H1 (cell line): ENCODE measurements at regions not wholly inside any gene's neighbourhood (a gene's known extent, or its start where the extent isn't known, plus 50 kb on each side); places are given as distances from the start of the nearest gene placed in this dataset.

Experiments used
- CTCF ChIA-PET: fragments of 300-600 bp; sonication (Branson Sonifier 250); formaldehyde crosslinking; loops from one replicate; lab custom pipeline; 2021; ENCODE audit not compliant: partially characterized antibody; lab: Charles Lee
- POLR2A ChIA-PET: fragments of 300-600 bp; sonication (Branson Sonifier 250); formaldehyde crosslinking; loops from one replicate; lab custom pipeline; 2021; ENCODE audit warnings: inconsistent platforms; ENCODE audit not compliant: partially characterized antibody; lab: Charles Lee
- DNase-seq, 2 experiments: peaks; one replicate each; pipeline versions ENCODE4 v3.0.0 to v3.0.0-alpha.2; 2010 to 2022; ENCODE audit warnings: low spot score in 2 of 2, low read depth in 1 of 2, mixed read lengths in 1 of 2
- FAIRE-seq: peaks from 2 replicates; lab custom pipeline; 2011; peaks lifted over from hg19 to GRCh38; lab: Jason Lieb, UNC
- H2AFZ ChIP-seq: 2 replicates; pipeline ENCODE4 v1.8.1; 2012; ENCODE audit warnings: low read length, inconsistent platforms
- H2AK5ac ChIP-seq: 2 replicates; pipeline ENCODE4 v1.6.1; 2013; ENCODE audit warnings: low read depth, low read length
- H2BK120ac ChIP-seq: replicated peaks from 2 replicates; pipeline ENCODE3; 2013; ENCODE audit warnings: low read depth, low read length, inconsistent platforms
- H2BK12ac ChIP-seq: 2 replicates; pipeline ENCODE4 v1.6.1; 2013; ENCODE audit warnings: low read depth, low read length
- H2BK15ac ChIP-seq: 2 replicates; pipeline ENCODE4 v1.6.1; 2013; ENCODE audit warnings: low read length
- H2BK20ac ChIP-seq: 2 replicates; pipeline ENCODE4 v1.6.1; 2013; ENCODE audit warnings: low read length
- H2BK5ac ChIP-seq: 2 replicates; pipeline ENCODE4 v1.6.1; 2013; ENCODE audit warnings: low read depth, low read length
- H3K14ac ChIP-seq: 2 replicates; pipeline ENCODE4 v1.6.1; 2013; ENCODE audit warnings: inconsistent platforms; ENCODE audit not compliant: insufficient read length
- H3K18ac ChIP-seq: 2 replicates; pipeline ENCODE4 v1.6.1; 2013; ENCODE audit warnings: low read length; ENCODE audit errors: extremely low read depth
- H3K23ac ChIP-seq: 2 replicates; pipeline ENCODE4 v1.6.1; 2013; ENCODE audit warnings: inconsistent platforms; ENCODE audit not compliant: insufficient read length
- H3K23me2 ChIP-seq: 2 replicates; pipeline ENCODE4 v1.6.1; 2013; ENCODE audit warnings: low read depth, low read length
- H3K27ac ChIP-seq: 2 replicates; pipeline ENCODE4 v1.6.1; 2011; ENCODE audit warnings: low read depth, low read length, inconsistent platforms
- H3K27me3 ChIP-seq, 4 experiments: replicated peaks in 1 of 4; 1 replicate in 1 of 4; 2 replicates in 3 of 4; pipeline versions ENCODE4 v1.6.1 to v1.8.1; 2011 to 2013; ENCODE audit warnings: low read length in 3 of 4, mild to moderate bottlenecking in 3 of 4, inconsistent platforms in 2 of 4, mixed read lengths in 2 of 4, moderate library complexity in 1 of 4; ENCODE audit not compliant: control insufficient read depth in 3 of 4, insufficient read depth in 3 of 4; ENCODE audit errors: extremely low read depth in 1 of 4
- H3K36me3 ChIP-seq, 4 experiments: 2 replicates each; pipeline versions ENCODE4 v1.6.1 to v1.8.1; 2011 to 2013; ENCODE audit warnings: mild to moderate bottlenecking in 4 of 4, low read length in 3 of 4, moderate library complexity in 2 of 4, control low read depth in 1 of 4, inconsistent platforms in 1 of 4; ENCODE audit not compliant: insufficient read depth in 4 of 4, control insufficient read depth in 2 of 4
- H3K4ac ChIP-seq: replicated peaks from 2 replicates; pipeline ENCODE3; 2013; ENCODE audit warnings: low read length, low read depth, mixed read lengths, inconsistent platforms; ENCODE audit not compliant: insufficient read length
- H3K4me1 ChIP-seq, 4 experiments: replicated peaks in 1 of 4; 1 replicate in 1 of 4; 2 replicates in 3 of 4; pipeline versions ENCODE4 v1.6.1 to v1.8.1; 2011 to 2013; ENCODE audit warnings: low read length in 3 of 4, inconsistent platforms in 2 of 4, mixed read lengths in 1 of 4; ENCODE audit not compliant: insufficient read depth in 4 of 4, control insufficient read depth in 3 of 4
- H3K4me2 ChIP-seq, 2 experiments: 2 replicates each; pipeline versions ENCODE4 v1.6.1 to v1.8.1; 2011 to 2013; ENCODE audit warnings: low read depth in 2 of 2, low read length in 2 of 2, control low read depth in 1 of 2, inconsistent platforms in 1 of 2, mild to moderate bottlenecking in 1 of 2; ENCODE audit not compliant: insufficient read depth in 1 of 2
- H3K4me3 ChIP-seq, 4 experiments: fragments of 200-600, 300-600 bp in 1 of 4; sonication (generic), shearing (Covaris generic), sonication (Bioruptor Twin) in 1 of 4; 2 replicates each; pipeline versions ENCODE4 v1.5.1 to v1.8.1; 2011 to 2016; ENCODE audit warnings: low read length in 4 of 4, low read depth in 3 of 4, control low read depth in 2 of 4, inconsistent platforms in 2 of 4, mild to moderate bottlenecking in 2 of 4, mixed read lengths in 1 of 4, moderate library complexity in 1 of 4; ENCODE audit not compliant: insufficient read depth in 2 of 4; ENCODE audit errors: extremely low read depth in 1 of 4
- H3K56ac ChIP-seq: replicated peaks from 2 replicates; pipeline ENCODE3; 2013; ENCODE audit warnings: low read depth, mild to moderate bottlenecking, mixed read lengths, low read length, inconsistent platforms; ENCODE audit not compliant: insufficient read length
- H3K79me1 ChIP-seq: 2 replicates; pipeline ENCODE4 v1.6.1; 2013; ENCODE audit warnings: low read depth, low read length, control low read depth
- H3K79me2 ChIP-seq, 2 experiments: 2 replicates each; pipeline versions ENCODE4 v1.6.1 to v1.8.1; 2012 to 2013; ENCODE audit warnings: low read length in 2 of 2, mild to moderate bottlenecking in 2 of 2, inconsistent platforms in 1 of 2; ENCODE audit not compliant: insufficient read depth in 2 of 2, control insufficient read depth in 1 of 2
- H3K9ac ChIP-seq, 4 experiments: replicated peaks in 1 of 4; 1 replicate in 1 of 4; 2 replicates in 3 of 4; pipeline versions ENCODE4 v1.6.1 to v1.8.1; 2011 to 2013; ENCODE audit warnings: low read depth in 3 of 4, low read length in 3 of 4, control low read depth in 2 of 4, mild to moderate bottlenecking in 2 of 4, moderate library complexity in 2 of 4, inconsistent platforms in 1 of 4; ENCODE audit errors: extremely low read depth in 1 of 4
- H3K9me3 ChIP-seq, 2 experiments: 2 replicates each; pipeline versions ENCODE4 v1.6.1 to v1.8.1; 2012 to 2013; ENCODE audit warnings: mild to moderate bottlenecking in 2 of 2, moderate library complexity in 2 of 2, control low read depth in 1 of 2, inconsistent platforms in 1 of 2, low read depth in 1 of 2, low read length in 1 of 2, mixed read lengths in 1 of 2; ENCODE audit not compliant: insufficient read depth in 2 of 2
- H4K20me1 ChIP-seq, 2 experiments: replicated peaks in 1 of 2; 2 replicates each; pipeline versions ENCODE3 to v1.8.1; 2011 to 2013; ENCODE audit warnings: inconsistent platforms in 2 of 2, low read length in 2 of 2, mild to moderate bottlenecking in 1 of 2; ENCODE audit not compliant: insufficient read depth in 2 of 2, control insufficient read depth in 1 of 2
- H4K5ac ChIP-seq: 2 replicates; pipeline ENCODE4 v1.6.1; 2013; ENCODE audit warnings: low read length, low read depth, mixed read lengths, inconsistent platforms; ENCODE audit not compliant: insufficient read length
- H4K8ac ChIP-seq: 2 replicates; pipeline ENCODE4 v1.8.0; 2013; ENCODE audit warnings: mild to moderate bottlenecking, moderate library complexity, low read length, inconsistent platforms; ENCODE audit not compliant: insufficient read depth; ENCODE audit errors: extremely low read depth
- H4K91ac ChIP-seq: replicated peaks from 2 replicates; pipeline ENCODE3; 2013; ENCODE audit warnings: low read length, mixed read lengths, inconsistent platforms; ENCODE audit not compliant: insufficient read length
- GTF2F1 ChIP-seq: IDR thresholded peaks from 2 replicates; pipeline ENCODE4 v1.6.1; 2012; ENCODE audit warnings: low read depth, low read length, improper control_type of control experiment, borderline replicate concordance
- HDAC2 ChIP-seq, 2 experiments: fragments of 300-600 bp in 1 of 2; sonication (generic) in 1 of 2; IDR thresholded peaks; 2 replicates each; pipeline ENCODE4 v1.6.1; 2011 to 2012; ENCODE audit warnings: low read depth in 2 of 2, low read length in 2 of 2, mild to moderate bottlenecking in 2 of 2, moderate library complexity in 2 of 2, borderline replicate concordance in 1 of 2, inconsistent platforms in 1 of 2
- HDAC6 ChIP-seq: IDR thresholded peaks from one replicate; pipeline ENCODE4 v1.7.1; 2012; ENCODE audit warnings: low read depth, mild to moderate bottlenecking, inconsistent platforms, low read length, moderate library complexity
- JUN ChIP-seq: IDR thresholded peaks from 2 replicates; pipeline ENCODE4 v1.6.1; 2011; ENCODE audit warnings: low read depth, mild to moderate bottlenecking, improper control_type of control experiment, low read length
- NRF1 ChIP-seq: IDR thresholded peaks from 2 replicates; pipeline ENCODE4 v1.6.1; 2011; ENCODE audit warnings: mild to moderate bottlenecking, low read depth, low read length, improper control_type of control experiment
- POLR2AphosphoS5 ChIP-seq: IDR thresholded peaks from 2 replicates; pipeline ENCODE4 v1.6.1; 2011; ENCODE audit warnings: low read depth, low read length
- RXRA ChIP-seq: IDR thresholded peaks from 2 replicates; pipeline ENCODE4 v1.6.1; 2011; ENCODE audit warnings: low read depth, mild to moderate bottlenecking, low read length, moderate library complexity; ENCODE audit not compliant: insufficient read depth
- SIN3A ChIP-seq, 2 experiments: IDR thresholded peaks in 1 of 2; conservative IDR thresholded peaks in 1 of 2; 2 replicates each; pipeline ENCODE4 v1.6.1; 2011 to 2012; ENCODE audit warnings: low read length in 2 of 2, improper control_type of control experiment in 1 of 2, low read depth in 1 of 2, mild to moderate bottlenecking in 1 of 2
- TAF7 ChIP-seq: optimal IDR thresholded peaks from 2 replicates; pipeline ENCODE3; 2011; ENCODE audit warnings: low read depth, mild to moderate bottlenecking, inconsistent platforms, low read length, moderate library complexity, borderline replicate concordance
- TBP ChIP-seq: IDR thresholded peaks from 2 replicates; pipeline ENCODE4 v1.6.1; 2011; ENCODE audit warnings: low read depth, low read length, improper control_type of control experiment
- TCF12 ChIP-seq: IDR thresholded peaks from 2 replicates; pipeline ENCODE4 v1.6.1; 2011; ENCODE audit warnings: low read depth, mild to moderate bottlenecking, low read length
- TEAD4 ChIP-seq: IDR thresholded peaks from 2 replicates; pipeline ENCODE4 v1.6.1; 2012; ENCODE audit warnings: low read depth, low read length, inconsistent platforms, mixed read lengths
- YY1 ChIP-seq: IDR thresholded peaks from 2 replicates; pipeline ENCODE4 v1.6.1; 2011; ENCODE audit warnings: low read depth, mild to moderate bottlenecking, low read length
- WGBS, 2 experiments: shearing (Covaris generic) in 1 of 2; methylation state at CpG; one replicate each; pipeline versions ENCODE4 v1.1.6 to v1.1.7; 2013 to 2015; ENCODE audit warnings: low lambda C conversion rate in 2 of 2, mixed read lengths in 2 of 2, inconsistent platforms in 1 of 2, low coverage in 1 of 2, missing lambda C conversion rate in 1 of 2; ENCODE audit not compliant: insufficient replicate concordance in 2 of 2, insufficient coverage in 1 of 2, insufficient read length in 1 of 2; ENCODE audit errors: extremely low coverage in 1 of 2, missing lambda C conversion rate in 1 of 2; 5-methylcytosine and 5-hydroxymethylcytosine counted together
- TF ChIP-seq, protein P1 (sequence below): IDR thresholded peaks from 2 replicates; pipeline ENCODE4 v1.6.1; 2012; ENCODE audit warnings: inconsistent platforms
- TF ChIP-seq, protein P2 (sequence below): IDR thresholded peaks from 2 replicates; pipeline ENCODE4 v1.6.1; 2012; ENCODE audit warnings: inconsistent platforms

DNA sequence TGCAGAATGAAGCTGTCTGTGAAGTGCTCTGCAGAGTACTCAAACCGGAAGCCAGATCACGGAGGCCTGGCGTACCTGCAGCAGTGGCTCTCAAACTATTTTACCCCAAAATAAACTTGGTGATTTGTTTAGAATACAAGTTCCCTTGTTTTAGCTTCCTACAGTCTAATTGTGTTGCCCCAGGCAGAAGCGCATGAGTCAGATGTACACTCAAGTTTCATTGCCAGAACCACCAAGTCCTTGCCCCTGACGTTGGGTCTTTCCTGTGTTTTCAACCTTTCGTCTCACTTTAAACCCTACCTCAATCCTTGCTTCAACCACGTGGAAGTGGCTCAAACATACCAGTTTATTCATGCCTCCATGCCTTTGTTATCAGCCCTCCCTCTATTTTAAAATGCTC, 66.2 kb upstream of the SLC7A11 start:
- FAIRE-seq: no peak
- Histone ChIP-seq H4K20me1 (no peaks in the 10 kb centered on the region), H2BK5ac (no peak overlapping the region), H3K4me3 (no peak overlapping the region), H2AFZ (peak overlapping the region; percentile 89), H3K23me2 (no peaks in the 10 kb centered on the region), H3K18ac (no peak overlapping the region), H2BK15ac (no peak overlapping the region), H2BK120ac (no peak overlapping the region), H3K36me3 (no peaks in the 10 kb centered on the region), H3K79me2 (no peaks in the 10 kb centered on the region), H4K91ac (no peak overlapping the region), H4K5ac (no peak overlapping the region), H2BK12ac (no peak overlapping the region), H3K27me3 (no peaks in the 10 kb centered on the region), H2AK5ac (no peak overlapping the region), H3K9ac (no peak overlapping the region), H3K27ac (no peak overlapping the region), H3K4ac (no peak overlapping the region), H3K23ac (no peak overlapping the region), H3K4me2 (no peak overlapping the region), H4K8ac (no peak overlapping the region), H3K14ac (no peak overlapping the region), H3K79me1 (no peaks in the 10 kb centered on the region), H3K4me1 (no peaks in the 10 kb centered on the region), H3K56ac (no peak overlapping the region), H2BK20ac (no peak overlapping the region), H3K9me3 (no peaks in the 10 kb centered on the region)
- no peak for TF ChIP-seq JUN
- TF ChIP-seq HDAC2 (IDR thresholded peaks at IDR 0.05; ENCODE audit: borderline replicate concordance in 1 of 2, low read depth in 2 of 2, low read length in 2 of 2): no peak
- TF ChIP-seq NRF1: no peak
- TF ChIP-seq RXRA: no peak
- TF ChIP-seq, protein P1, sequence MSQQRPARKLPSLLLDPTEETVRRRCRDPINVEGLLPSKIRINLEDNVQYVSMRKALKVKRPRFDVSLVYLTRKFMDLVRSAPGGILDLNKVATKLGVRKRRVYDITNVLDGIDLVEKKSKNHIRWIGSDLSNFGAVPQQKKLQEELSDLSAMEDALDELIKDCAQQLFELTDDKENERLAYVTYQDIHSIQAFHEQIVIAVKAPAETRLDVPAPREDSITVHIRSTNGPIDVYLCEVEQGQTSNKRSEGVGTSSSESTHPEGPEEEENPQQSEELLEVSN: no peak
- no peak for TF ChIP-seq HDAC6
- TF ChIP-seq SIN3A (conservative IDR thresholded peaks at IDR 0.05 in 1 of 2, IDR thresholded peaks at IDR 0.05 in 1 of 2; ENCODE audit: low read depth in 1 of 2, low read length in 2 of 2): no peak
- TF ChIP-seq TAF7: no peak
- TF ChIP-seq YY1: no peak
- TF ChIP-seq, protein P2, sequence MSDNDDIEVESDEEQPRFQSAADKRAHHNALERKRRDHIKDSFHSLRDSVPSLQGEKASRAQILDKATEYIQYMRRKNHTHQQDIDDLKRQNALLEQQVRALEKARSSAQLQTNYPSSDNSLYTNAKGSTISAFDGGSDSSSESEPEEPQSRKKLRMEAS: no peak
- no peak for TF ChIP-seq TEAD4
- no peak for TF ChIP-seq TBP
- TF ChIP-seq POLR2AphosphoS5: no peak
- no peak for TF ChIP-seq GTF2F1
- no peak for TF ChIP-seq TCF12
- POLR2A ChIA-PET: no interaction called here
- CTCF ChIA-PET: no interaction called here
- 91% methylated on average over 7 of the region's 7 CpGs; no CpG with 5 or more reads in 1 of the 2 experiments for whole genome bisulfite sequencing, 2 experiments
- no peak for DNase-seq
